Kidney glomerular epithelial cell (primary cell): ENCODE measurements at regions not wholly inside any gene's neighbourhood (a gene's known extent, or its start where the extent isn't known, plus 50 kb on each side); places are given as distances from the start of the nearest gene placed in this dataset.
"Not testable (repeated sequence)": the region's sequence is repeated elsewhere in the genome, so short reads cannot be mapped to it uniquely, and the experiment has no call there.

Experiments
- DNase-seq: peaks from one replicate; lab custom pipeline; 2025; lab: John Stamatoyannopoulos, UW

DNA sequence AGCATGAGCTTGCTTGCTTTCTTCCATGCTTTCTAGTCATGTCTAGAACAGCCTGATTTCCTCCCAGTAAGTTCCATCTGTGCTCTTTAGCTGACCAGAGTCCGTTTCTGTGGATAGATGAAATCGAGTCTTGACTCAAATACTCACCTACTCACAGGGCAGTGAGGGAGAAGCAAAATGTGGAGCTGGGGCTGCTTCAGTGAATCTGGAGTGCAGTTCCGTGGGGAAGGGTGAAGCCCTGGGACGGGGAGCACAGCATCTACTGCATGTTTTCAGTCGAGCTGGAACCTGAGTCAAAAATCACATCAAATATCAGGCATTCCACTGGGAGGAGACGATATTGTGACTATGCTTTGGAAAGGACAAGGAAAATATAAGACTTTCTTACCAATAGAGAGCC lies 70.3 kb upstream of the PRMT8 start:
- no peak for DNase-seq

DNA sequence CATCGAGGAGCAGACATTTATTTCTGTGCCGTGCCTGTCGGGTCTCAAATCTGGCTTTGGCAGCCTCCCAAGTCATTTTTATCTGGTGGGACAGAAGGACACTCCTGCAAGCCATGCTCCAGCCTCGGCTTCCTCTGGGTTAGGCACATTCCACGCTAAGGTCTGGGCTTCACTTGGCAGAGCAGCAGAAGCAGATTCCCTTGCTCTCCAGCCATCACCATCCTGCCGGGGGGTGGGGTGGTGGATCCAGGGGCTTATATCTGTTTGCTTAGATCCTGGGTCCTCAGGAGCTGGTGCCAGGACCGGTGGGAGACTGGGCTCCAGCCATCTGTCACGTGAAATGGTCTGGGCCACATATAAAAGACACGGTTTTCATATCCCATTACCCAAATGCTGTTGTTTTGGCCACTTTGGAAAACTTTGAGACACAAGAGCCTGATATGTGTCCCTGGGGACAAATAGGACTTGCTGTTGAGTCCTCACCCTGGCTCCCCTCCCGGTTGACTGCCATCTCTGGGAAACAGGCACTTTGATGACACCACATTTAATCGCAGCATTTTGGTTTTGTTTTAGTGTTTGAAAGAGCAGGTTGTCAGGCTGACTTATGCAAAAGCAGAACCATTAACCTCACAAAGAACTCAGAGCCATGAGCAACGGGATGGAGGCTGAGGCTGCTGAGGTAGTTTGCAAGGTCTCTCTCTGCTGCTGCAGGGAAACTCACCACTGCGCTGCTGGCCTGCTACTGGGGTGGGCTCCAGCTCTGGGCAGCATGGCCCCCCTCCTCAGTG lies 69.6 kb upstream of the PRMT8 start:
- DNase-seq: no peak

- not testable (repeated sequence) for DNase-seq
These were observed 66.2 kb upstream of the PRMT8 start for GRCh38 chr12:3424796-3425195.

DNA sequence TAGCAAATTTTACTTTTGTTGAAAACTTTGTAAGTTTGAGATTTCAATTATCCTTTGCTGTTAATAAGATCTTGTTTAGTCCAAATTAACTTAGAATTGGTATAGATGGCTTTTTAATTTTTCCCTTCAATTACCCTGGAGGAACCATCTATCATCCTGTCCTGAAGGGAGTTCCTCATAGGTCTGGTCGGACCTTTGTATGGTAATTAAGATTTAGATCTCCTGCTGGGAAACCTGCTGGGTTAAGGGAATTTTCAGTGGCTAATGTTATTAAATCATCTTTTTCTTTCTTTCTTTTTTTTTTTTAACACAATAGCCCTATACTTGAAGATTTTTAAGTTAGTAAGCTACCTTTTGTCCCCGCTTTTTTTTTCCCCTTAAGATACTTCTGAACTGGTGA lies 63.0 kb upstream of the PRMT8 start:
- no peak for DNase-seq

DNA sequence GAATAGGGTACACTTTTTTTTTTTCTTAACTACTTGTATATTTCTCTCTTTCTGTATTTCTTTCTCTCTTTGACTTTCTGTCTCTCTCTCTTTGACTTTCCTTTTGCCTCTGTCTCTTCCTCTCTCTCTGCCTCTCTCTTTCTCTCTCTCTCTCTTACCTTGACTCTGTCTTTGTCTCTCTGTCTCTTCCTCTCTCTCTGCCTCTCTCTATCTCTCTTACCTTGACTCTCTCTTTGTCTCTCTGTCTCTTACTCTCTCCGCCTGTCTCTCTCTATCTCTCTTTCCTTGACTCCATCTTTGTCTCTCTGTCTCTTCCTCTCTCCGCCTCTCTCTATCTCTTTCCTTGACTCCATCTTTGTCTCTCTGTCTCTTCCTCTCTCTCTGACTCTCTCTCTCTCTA lies 62.4 kb upstream of the PRMT8 start:
- DNase-seq: no peak

DNA sequence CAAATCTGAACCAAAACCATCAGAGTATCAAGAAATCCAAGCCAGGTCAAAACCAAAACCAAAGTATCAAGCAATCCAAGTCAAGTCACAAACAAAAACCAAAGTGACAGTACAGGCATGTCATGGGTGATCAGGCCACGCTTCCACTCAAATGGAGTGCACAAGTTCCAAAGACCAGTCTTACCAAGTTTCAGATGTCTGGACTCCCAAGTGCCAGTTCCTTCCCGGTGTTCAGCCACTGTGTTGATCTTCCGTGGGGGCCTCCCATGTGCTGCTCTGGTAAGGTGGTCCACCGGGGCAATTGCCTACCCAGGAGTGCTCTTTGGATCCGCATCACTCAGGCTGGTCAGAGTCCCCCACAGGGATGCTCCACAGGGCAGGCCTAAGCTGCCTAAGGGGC lies 61.5 kb upstream of the PRMT8 start:
- DNase-seq: not testable (repeated sequence)

DNA sequence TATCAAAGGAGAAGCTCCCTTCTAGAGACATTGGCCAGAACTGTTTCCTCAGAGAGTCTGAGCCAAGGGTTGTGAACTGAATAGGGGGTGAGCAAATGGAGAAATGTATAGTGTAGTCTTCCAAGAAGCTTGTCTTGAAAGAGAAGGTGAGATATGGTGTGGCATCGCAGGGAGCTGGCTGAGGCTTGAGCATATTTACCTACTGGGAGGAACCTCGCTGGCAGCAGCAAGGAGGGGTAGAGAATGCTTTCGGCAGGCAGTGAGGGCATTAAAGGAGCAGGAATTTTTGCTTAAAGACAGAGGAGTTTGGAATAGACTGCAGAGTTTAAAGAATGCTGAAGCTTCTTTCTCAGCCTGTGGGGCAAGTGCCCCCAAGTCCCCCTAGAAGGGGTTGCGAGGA lies 59.3 kb upstream of the PRMT8 start:
- DNase-seq: no peak

GRCh38 chr12:3432176-3432742 lies 58.7 kb upstream of the PRMT8 start:
- DNase-seq: no peak

DNA sequence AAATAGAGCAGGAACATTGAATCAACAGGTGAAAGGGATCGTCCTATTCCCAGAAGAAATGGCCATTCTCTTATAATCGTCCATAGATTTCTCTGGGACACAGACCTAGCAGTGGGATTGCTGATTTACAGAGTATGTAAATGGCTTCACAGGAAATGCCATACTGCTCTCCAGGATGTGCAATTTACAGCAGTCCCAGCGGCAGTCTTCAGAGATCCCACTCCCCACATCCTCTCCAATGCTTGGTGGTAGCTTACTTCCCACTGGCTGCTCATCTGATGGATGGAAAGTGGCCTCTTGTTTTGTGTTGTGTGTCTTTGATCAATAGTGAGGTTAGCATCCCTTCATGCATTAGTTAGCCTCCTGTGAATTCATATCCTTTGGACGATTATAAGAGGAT lies 58.1 kb upstream of the PRMT8 start:
- no peak for DNase-seq

DNA sequence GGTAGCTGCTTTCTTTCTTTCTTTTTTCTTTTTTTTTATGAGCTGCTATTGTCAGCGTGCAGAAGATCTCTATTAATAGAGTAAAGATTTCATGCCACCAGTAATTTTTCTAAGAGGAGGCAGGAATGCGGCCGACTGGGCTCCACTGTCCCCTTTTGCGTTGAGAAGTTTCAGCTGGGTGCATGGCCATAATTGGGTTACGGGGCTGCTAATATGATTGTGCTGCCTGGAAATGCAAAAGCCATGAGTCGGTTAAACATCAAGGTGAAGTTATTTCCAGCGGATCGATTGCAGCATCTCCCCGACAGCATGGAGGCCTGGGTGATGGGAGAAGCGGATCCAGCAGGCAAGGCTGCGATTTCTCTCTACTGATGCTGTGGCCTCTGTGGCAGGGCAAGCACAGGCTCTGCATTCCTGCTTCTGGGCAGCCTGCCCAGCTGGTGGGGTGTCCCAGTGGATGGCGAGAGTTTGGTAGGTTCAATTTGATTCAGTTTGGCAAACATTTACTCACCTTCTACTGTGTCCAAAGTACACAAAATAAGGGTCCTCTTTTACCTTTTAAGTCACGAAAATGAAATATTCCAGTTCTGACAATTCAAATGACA lies 54.4 kb upstream of the PRMT8 start:
- no peak for DNase-seq

GRCh38 chr12:3437986-3438385 lies 53.0 kb upstream of the PRMT8 start:
- no peak for DNase-seq

GRCh38 chr12:3438401-3438800 lies 52.6 kb upstream of the PRMT8 start:
- no peak for DNase-seq
